ENCODE measurements at regions not wholly inside any gene's neighbourhood (a gene's known extent, or its start where the extent isn't known, plus 50 kb on each side); places are given as distances from the start of the nearest gene placed in this dataset.
A peak's percentile ranks its signal among the peaks of the same experiment; 100 is the strongest.

DNA sequence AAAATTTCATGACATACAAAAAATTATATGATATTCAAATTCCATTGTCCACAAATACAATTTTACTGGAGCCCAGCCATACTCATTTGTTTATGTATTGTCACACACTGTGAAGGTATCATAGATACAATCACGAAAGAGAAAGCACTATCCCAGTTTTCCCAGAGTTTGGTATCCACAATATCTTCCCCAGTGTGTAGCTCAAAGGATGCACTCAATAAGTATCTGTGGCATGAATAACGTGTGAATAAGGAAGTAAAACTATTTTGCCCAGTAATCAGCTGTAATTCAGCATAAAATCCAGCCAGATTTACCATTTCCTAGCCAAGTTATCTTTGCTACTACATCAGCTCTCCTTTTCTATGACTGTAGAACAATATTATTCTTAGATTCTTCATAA lies 131.3 kb upstream of the KCNMB2 start:
- no peak for DNase-seq (ENCODE audit: low spot score)

DNA sequence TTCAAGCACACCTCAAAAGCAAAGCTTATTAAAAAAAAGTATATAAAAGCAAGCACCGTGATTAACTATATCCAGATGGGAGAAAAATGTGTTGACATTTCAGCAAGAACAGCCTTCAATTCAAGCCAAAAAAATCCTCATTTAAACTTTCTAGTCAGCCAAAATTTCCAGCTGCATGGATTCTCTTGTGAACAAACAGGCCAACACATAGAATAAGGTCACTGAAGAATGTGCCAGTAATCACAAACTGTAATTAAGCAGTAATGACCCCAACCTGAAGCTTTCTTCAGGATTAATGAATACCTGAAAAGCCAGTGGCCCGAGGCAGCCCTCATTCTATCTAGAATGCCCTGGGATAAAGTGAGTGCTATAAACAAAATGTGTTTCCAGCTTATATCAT lies 130.7 kb upstream of the KCNMB2 start:
- DNase-seq (ENCODE audit: low spot score), result no peak

DNA sequence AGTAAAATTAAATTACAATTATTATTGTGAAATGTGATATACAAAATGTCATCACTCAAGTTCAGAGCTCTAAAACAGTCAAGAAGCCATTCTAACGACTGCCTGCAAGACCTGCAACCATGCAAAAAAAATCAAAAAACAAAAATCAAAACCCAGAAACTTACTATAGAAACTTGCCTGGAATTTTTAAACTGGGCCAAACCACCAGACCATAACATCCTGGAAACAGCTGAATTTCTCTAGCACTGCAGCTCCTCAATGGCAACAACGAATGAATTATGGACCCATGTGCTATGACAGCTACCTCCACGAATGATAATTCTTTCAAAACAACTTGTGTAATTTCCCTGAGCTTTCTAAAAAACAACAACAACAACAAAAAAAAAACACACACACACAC lies 130.0 kb upstream of the KCNMB2 start:
- DNase-seq (ENCODE audit: low spot score), result no peak

DNA sequence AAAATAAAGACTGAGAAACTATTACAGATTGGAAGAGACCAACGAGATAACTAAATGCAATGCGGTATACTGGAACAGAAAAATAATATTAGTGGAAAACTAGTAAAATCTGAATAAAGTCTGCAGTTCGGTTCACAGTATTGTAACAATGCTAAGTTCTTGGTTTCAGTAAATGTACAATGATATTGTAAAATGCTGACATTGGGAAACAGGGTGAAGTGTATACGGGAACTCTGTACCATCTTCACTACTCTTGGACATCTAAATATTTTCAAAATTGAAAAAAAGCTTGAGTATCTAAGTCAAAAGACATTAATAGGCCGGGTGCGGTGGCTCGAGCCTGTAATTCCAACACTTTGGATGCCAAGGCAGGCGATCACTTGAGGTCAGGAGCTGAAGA lies 120.9 kb upstream of the KCNMB2 start:
- no peak for DNase-seq (ENCODE audit: low spot score)

DNA sequence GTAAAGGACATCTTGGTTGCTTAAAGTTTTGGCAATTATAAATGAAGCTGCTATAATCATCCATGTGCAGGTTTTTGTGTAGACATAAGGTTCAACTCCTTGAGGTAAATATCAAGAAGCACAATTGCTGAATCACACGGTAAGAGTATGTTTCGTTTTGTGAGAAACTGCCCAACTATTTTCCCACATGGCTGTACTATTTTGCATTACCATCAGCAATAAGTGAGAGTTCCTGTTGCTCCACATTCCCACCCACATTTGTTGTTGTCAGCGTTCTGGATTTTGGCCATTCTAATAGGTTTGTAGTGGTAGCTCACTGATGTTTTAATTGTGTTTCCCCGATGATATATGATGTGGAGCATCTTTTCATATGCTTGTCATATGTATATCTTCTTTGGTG lies 118.5 kb upstream of the KCNMB2 start:
- no peak for DNase-seq (ENCODE audit: low spot score)

DNA sequence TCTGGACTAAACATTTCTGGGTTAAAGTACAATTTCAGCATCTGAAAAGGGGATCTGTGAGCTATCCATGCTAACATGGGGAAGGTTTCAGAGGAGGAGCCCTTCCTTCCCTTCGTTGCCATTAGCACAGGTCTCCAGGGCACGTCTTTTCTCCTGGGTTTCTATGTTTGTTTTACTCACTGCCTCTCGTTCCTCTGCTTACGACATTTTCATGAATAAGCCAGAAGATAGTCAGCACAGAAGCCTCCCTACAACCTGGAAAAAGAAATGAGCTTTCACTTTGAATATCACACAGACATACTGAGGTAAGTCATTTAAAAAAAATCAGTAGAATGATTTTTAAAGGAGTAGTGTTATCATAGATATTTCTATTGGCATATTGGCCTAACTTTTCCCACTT lies 117.2 kb upstream of the KCNMB2 start:
- no peak for DNase-seq (ENCODE audit: low spot score)

DNA sequence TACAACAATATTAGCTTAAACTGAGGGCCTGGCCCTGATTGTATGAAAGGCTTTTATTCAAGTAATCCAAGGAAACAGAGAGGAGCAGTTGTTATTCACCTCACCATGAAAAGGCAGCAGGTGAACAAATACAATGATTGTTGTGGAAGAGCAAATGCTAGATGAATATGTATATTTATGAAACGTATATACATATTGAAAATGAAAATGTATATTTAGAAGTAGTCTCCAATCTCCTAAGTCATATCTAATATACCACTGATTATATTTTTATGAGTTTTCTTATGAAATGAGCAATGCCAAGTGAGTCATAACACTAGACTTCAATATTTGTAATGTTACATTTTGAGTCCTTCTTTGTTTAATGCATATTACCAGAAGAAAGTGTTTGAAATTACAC lies 116.2 kb upstream of the KCNMB2 start:
- DNase-seq (ENCODE audit: low spot score), result no peak

DNA sequence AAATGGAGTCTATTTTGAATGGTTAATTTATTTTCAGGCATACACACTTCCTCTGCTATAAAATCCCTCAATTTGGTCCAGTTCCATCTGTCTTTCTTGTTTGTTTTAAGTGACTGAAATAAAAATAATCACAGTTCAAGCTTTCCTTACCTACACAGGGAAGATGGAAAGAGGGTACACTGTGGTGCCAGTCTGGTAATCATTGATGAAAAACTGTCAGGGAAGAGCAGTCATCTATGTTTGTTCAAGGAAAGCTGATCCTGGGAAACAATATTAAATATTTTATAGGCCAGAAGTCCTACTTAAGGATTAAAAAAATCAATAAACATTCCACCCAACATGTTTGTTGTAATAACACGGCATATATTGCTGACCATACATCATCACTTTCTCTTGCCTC lies 115.2 kb upstream of the KCNMB2 start:
- DNase-seq (ENCODE audit: low spot score), result no peak

DNA sequence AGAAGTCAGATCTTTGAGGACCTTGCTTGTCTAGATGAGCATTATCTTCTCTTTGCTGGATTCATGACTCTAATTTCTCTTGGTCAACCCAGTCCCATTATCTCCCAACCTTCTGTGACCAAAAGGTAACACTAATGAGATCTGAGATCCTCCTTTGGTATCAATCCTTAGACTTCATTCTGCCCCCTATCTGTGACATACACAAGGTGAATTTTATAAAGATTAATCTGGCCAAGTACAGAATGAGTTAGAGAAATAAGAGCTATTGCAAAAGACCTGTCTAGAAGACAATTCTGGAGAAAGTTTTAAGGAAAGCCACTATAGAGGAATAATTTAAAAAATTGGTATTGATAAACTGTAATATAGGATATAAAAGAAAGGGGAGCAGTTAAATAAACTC lies 113.8 kb upstream of the KCNMB2 start:
- no peak for DNase-seq (ENCODE audit: low spot score)

DNA sequence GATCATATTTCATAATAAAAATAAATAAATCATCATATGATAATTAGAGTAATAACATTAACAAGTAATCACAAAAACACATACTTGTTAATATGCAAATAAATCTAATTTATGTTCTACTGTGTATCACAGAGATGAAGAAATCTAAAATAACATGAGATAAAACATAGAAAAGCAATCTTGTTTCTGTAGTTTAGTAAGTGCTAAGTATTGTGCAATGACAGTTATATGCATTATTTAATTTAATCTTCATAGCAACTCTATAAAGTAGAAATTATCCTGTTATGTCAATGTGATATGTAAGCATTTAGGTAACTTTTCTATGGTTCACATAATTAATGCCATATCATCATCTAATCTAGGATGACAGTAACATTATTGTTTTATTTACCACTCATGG lies 108.2 kb upstream of the KCNMB2 start:
- DNase-seq (ENCODE audit: low spot score), result no peak

DNA sequence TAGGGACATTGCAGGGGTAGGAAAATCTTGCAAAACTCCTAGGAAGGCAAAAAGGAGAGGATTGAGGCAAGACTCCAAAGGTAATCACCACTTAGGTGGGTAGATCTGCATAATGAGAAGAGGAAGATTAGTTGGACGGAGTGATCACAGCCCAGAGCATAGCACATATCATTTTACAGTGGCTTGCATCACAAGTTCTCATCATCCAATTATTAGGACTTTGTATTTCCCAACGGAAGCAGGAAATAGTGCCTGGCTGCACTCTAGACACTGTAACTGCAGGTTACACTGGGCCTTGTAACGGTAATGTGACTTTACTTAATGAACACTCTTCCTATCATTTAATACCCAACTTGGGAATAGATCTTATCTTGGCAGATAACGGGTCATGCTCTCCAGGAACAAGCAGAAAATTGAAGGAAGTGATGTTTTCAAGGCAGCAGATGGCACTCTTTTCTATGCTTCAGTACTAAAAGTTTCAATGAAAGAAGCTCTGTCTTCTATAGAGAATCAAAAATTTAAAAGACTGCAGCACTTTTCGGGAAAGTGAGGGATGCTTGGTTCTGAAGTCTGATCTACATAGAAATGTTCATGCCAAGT lies 101.9 kb upstream of the KCNMB2 start:
- peak; percentile 49 for DNase-seq (ENCODE audit: low spot score)

DNA sequence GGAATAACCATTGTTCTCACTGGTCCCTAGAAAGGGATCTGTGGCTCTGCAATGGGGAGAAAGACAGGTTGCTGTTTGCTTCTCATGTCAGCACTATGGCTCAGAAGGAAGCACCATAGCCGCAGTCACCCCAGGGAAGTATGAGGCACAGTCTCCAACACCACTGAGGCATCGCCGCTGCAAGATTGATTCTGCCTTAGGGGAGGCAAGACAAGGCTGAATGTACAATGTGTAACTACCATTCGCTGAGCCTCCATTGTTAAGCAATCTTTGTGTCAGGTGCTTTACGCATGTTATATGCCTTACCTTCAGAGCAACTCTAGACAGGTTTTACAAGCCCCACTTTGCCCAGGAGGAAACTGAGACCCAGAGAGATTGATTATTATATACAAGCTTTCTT lies 100.7 kb upstream of the KCNMB2 start:
- no peak for DNase-seq (ENCODE audit: low spot score)

DNA sequence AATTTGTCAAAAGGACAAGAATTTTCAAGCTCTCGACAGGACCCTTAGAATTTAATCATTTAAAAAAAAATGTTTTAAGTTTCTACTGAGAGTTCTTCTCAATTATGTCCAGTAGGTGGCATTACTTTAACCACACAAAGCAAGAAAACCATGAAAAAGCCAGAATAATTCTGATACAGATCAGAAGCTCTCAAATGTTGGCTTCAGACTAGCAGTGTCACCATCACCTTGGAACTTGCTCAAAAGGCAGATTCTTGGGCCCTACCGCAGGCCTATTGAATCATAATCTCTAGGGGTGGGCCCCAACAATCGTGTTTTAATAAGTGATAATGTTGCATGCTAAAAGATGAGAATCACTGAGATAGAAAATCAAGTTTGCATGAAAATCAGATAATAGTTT lies 99.5 kb upstream of the KCNMB2 start:
- DNase-seq (ENCODE audit: low spot score), result peak; percentile 53

DNA sequence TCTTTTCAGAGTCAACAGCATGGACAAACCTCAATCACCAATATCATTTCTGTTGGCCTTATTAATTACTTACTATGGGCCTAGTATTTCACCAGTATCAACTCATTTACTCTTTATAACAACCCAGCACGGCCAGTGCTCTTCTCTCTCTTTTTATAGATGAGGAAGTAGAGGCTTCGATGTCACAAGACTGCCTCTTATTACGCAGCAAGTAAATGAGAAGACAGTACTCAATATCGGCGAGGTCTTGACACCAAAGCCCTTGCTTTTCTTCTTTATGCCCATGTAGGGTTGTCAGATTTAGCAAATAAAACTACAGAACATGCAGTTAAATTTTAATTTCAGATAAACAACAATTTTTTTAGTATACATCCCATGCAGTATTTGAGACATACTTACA lies 99.0 kb upstream of the KCNMB2 start:
- DNase-seq (ENCODE audit: low spot score), result no peak

DNA sequence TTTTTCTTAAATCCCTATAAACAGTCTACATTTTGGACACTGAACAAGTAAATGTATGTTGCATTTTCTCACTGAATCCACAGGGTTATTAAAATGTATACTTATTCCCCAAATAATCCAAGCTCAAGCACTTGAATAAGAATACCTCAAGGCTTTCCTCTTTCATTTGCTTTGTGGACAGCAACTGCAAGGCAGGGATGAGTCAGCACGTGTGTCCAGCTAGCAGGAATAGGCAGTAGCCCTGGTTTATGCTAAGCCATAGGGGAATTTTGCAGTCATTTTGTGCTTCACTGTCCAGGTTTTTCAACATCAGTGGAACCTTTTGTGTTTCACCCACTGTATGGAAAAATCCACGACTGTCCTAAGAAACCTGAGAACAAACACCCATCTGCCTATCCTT lies 96.7 kb upstream of the KCNMB2 start:
- DNase-seq (ENCODE audit: low spot score), result no peak

DNA sequence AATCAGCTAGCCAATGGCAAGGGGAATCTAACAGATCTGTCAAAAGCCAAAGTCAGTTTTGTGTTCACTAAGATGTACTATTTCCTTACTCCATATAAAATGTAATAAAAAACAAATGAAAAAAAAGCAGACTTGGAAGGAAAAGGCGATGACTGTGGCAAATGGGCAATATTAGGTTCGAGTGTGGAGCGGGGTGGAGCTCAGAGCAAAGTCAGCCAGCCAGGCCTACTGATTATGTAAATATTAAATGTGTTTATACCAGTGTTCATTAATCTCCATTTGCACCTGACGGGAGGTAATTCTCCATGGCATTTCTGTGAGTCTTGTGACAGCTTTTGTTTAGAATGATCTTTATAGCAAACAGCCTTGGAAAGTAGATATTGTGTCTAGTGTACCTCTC lies 96.2 kb upstream of the KCNMB2 start:
- no peak for DNase-seq (ENCODE audit: low spot score)

DNA sequence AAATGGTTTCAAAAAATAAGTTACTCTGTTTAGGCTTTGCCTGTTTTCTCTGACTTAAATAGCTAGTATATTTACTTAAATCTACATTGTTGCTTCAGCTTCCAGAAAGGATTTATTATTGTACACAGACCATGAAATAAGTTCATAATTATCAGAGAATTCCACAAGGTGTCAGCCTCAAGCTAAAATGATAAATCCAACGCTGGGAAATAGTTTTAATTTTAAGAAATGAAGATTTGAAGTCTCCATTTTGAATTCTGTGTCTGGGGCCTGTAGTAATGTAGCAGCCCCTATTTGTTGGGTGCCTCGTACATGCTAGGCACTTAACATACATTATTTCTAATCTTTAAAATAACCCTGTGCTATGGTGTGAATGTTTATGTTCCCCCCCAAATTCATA lies 92.6 kb upstream of the KCNMB2 start:
- DNase-seq (ENCODE audit: low spot score), result no peak

DNA sequence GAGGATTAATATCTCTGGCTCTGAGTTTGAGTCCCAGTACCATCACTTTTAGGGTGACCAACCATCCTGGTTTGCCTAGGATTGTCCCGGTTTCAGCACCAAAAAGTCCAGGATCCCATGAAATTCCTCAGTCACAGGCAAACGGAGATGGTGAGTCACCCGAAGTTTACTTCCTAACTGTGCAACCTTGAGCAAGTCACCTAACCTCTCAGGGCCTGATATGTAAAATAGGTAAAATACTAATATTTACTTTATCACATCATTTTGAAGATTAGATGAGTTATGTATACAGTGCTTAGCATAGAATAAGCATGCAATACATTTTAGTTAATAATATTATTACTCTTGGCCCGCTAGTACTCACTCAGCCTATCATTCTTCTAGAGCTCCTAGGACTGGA lies 91.1 kb upstream of the KCNMB2 start:
- DNase-seq (ENCODE audit: low spot score), result no peak

DNA sequence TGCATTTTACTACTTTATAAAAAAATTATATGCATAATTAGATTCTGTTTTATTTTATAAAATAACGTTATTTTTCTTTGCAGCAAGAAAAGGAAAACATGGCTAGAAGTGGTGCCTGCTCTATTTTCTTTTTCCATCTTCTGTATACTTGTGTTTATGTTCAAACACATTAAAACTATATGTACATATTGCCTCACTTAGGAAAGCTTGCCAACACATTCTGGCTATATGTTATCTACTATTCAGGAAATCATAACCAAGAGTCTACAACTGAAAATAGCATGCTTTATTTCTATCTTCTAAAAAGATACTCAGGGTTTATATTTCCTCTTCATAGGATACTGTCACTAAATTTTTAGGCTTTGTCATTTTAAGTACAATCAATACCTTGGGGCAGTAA lies 90.2 kb upstream of the KCNMB2 start:
- no peak for DNase-seq (ENCODE audit: low spot score)

DNA sequence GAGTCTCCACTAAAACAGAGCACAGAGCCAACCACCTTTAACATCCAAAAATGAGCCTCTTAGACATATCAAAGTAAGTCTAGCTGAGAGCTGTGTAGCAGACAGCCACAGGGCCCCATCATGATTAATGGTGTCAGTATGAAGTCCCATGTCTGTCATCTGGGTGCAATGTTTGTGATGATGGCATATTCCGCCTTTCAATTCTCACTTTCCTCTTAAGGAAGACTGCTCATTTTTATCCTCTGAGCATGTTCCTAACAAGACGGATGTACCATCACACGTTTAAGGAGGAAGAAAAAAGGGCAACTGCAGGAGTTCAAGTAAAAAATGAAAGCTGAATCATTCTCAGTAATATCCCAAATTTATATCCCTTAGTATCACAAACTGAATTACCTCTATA lies 85.8 kb upstream of the KCNMB2 start:
- DNase-seq (ENCODE audit: low spot score), result no peak

DNA sequence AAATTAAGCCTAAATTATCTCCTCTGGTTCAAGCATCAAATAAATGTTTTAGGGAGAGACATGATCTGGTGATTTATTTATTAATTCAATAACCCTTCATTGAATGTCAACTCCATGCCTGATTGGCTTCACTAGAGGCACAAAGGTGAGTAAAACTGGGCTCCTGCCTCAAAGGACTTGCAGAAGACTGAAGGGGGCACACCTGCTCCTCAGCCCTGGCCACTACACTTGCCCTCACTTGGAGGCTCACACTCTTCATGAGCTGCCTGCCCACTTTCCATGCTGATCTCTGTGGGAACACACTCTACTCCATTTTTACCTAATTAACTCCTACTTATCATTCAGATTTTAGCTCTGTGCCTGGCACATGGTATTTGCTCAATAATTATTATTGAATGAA lies 84.4 kb upstream of the KCNMB2 start:
- no peak for DNase-seq (ENCODE audit: low spot score)

DNA sequence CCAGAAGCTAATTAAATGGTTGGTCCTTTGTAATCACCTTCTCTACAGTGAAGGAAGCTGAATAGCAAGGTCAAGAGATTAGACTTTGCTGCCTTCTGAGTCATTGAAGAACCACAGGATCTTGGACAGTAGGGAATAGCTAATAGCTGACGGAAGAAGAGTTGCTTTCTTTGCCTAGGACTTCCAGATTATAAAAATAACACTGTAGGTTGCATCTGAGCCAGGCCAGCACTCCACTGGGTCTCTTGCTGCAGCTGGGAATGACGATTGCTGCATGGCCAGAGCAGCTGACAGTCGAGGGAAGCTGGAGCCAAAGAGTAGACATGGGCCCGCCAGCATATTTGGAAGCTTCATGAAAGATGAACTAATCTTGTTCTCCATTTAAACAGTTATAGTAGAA lies 81.5 kb upstream of the KCNMB2 start:
- DNase-seq (ENCODE audit: low spot score), result peak; percentile 29

DNA sequence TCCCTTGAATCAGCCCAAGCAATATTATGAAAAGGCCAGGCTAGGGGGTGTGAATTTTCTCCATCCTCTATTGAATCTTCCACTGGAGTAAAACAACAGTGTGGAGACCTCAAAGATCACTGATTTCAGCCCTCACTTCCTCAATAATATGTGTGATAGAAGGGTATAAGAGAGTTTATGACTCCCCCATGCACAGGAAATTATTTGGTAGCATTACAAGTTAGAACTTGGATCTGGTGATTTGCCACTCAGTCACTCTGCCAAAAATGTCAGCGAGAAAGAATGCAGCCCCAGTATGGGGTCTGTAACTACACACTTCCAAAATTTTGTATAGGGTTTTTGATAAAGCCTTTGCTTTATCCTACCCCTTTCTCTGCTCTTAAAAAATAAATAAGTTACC lies 81.0 kb upstream of the KCNMB2 start:
- no peak for DNase-seq (ENCODE audit: low spot score)

DNA sequence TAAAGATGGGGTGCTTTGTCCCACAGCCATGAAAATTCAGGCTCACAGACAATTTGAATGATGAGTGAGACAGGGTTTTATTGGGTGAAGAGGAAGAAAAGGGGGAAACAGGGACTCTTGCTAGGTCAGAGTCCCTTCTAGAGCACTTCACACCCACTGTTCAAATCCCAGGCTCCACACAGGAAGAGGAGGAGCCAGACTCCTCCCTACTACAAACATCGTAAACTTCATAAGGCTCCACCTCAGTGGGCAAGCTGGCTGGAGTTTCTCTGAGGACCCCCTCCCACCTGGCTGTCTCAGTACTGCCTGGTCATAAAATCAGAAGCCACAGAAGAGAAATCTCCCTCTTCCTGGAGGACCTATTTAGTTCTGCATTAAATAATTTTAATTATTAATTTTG lies 80.3 kb upstream of the KCNMB2 start:
- no peak for DNase-seq (ENCODE audit: low spot score)

Data from pons (tissue), 1 donor.